ENCODE measurements at regions not wholly inside any gene's neighbourhood (a gene's known extent, or its start where the extent isn't known, plus 50 kb on each side); places are given as distances from the start of the nearest gene placed in this dataset.

DNA sequence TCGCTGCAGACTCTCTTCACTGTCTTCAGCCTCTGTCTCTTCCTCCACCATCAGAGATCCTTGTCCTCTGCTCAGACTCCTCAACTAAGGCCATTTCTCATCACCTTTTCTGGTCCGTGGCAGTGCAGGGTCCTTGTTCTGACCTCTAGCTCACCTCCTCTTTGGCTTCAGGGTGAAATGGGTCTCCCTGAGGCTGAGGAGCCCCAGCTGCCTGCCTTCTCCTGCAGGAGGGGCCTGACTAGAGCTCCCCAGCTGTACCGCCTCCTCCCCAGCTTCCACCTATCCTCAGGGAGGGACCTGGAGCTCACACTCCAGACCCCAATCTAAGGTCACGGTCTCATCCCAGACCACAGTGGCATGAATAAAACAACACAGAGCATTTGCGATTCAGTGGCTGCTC is 203.0 kb downstream of the TRIM29 start:
- no peak for DNase-seq

DNA sequence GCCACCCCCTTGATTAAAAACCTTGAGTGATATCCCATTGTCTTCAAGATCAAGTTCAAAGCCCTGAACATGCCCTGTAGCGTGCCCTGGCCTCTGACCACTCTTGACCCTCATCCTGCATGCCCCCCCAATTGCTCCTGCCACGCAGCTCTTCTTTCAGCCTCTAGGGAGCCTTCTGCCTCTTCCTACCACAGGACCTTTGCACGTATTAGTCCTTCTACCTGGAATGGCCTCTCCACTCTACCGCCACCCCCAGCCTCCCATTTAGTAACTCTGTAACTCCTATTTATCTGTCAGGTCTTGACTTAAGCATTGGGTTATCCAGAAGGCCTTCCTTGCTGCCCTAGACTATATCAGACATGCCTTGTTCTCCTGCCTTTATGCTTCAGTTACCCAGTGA is 203.6 kb downstream of the TRIM29 start:
- no peak for DNase-seq

DNA sequence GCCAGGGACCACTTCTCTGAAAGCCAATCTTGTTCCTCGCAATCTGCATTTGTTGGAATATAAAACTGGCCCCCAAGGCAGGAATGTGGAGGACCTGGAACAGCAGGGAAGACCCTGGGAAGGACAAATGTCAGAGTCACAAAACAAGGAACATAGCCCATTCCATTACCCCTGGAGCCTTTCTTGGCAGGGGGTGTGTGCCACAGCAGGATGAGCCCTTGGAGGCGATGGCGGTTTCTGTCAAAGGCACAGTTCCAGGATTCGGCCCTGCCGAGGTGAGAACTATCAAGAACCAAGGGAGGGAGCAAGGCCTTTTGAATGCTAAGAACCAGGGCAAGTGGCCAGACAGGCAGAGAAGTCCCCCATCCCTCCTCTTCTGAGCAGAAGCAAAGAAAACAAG is 204.3 kb downstream of the TRIM29 start:
- no peak for DNase-seq

DNA sequence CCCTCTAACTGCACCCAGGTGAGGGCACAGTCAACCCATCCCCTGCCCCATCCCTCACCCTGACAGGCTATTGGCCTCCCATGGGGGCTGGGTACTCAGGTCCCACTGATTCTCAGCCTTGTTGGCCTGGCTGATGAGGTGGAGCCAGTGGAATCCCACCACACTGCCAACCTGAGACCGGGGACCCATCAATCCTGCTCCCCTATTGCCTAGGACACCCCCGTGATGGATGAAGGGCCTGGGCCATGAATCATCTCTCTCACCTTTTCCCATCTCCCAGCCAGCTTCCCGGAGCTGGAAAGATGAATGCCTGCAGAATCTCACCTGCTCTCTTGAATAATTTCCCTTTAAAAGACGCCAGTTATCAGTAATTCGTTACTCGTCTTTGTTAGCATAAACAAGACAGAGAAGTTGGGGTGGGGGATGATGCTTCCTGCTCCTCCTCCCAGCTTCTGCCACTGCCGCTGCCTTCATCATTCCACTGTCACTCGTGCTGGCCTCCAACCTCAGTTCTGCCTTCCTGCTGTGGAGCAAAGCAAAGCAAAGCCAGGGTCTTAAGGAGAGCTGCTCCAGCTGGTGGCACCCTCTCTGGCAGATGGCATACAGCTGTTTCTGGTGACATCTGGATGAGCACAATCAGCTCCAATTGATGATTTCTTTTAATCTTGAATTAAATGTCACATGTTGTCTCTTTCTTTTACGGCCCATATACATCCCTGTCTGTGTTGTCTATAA is 204.0 kb upstream of the NECTIN1 start:
- no peak for DNase-seq

DNA sequence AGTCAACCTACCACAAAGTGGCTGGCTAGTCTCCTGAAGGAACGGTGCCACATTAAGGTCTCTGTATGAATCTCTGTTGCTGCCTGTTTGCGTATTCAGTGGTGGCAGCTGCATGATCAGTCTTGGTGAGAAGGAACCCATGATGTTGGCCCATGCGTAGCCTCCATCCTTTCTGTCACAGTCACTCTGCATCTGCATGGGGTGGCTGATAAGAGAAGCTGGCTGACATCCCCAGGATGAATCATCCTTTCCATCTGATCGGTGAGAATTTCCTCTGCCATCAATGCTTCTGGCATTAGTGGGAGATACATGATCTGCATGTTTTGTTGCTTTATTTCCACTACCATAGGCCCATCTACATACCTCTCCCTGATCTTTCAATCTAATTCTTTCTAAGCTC is 199.0 kb upstream of the NECTIN1 start:
- no peak for DNase-seq

DNA sequence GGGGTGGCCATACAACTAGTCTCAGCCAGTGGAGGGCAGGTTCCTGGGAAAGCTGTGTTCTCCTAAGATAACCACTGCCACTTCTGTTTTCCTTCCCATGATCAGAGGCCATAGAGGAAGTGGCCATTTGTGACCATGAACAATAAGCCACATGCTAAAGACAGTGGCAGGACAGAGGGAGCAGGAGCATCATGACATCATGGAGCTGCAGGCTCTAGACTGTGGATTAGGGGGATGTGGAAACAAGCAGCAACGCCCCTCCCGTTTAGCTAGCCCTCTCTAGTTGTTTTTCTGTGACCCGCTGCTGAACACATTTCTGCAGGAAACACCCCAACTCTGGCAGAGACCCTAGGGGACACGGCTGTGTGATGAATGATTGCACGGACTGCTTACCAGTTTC is 195.0 kb upstream of the NECTIN1 start:
- no peak for DNase-seq

DNA sequence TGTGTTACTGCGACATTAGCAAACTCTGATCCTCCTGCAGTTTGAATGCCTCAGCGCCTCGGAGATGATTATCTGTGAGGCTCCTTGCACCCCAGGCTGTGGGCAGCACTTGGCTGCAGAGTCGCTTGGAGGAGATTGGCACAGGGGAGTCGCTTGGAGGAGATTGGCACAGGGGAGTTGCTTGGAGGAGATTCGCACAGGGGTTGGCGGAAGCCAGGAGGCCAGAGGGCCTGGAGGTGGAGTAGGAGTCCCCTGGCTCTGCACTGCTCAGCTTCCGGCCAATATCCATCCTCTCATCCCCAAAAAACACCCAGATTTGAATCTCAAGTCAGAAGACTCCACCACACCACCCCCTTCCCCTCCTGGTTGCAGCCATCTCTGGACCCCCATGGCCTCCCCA is 192.6 kb upstream of the NECTIN1 start:
- DNase-seq, result no peak

DNA sequence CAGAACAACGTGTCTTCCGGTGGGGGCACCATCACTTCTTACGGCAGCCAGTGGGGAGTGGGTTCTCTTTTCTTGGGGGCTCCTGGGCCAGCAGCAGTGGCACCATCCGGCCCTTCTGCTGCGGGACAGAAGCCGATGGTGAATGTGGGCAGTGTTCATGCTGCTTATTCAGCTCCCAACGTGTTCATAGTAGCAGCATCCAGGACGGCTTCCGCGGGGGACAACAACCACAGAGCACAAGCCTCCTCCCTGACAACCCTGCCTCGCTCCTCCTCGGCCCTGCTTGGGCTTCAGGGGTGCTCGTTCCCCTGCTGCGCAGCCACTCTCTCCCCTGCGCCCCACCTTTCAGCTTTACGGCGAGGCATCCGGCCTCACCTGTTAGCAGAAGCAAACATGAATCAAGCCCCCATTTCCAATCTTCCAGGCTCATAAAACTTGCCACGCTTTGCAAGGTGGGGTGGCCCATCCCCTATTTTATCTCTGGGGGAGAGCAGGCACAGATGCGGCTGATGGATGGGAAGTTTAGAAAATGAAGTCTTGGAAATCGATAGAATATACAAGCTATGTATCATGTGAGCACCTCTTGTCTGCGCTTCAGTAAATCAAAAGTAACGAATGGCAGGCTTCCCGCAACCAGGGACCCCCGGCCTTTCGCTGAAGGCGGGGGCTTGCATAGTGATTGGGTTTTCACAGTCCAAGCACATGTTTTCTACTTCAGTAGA is 191.8 kb upstream of the NECTIN1 start:
- no peak for DNase-seq

DNA sequence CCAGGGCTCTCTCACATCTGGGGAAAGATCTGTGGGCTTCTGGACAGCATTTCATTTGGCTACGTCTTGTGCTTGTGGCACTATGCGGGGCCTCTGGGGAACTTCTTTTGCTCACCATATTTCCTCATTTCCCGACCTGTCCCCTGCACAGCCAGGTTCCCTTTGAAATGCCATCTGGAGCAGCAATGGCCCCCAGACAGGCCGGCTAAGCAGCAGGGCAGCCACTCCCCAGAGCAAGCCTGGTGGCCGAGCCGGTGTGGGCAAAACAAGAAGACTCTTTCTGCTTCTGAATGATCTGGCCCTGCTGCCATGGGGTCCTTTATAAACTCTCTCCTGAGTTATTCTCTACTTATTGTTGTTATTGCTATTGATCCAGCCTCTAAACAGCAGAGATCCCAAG is 190.7 kb upstream of the NECTIN1 start:
- no peak for DNase-seq

DNA sequence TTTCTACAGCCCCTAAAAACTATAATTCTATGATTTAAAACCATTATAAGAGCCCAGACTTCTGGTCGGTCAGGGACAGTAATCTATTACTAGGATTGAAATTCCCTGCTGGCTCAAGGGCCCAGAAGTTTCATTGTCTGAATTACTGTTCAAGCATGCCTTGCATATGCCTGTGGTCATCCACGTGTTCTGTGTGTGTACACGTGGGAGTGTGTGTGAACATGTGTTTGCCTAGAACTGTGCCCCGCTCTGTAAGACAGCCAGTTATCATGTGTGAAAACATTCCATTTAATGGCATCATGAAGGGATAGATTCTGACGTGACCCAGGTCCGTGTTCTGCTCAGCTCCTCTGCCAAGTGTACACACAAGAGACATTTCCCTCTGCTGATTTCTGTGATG is 189.3 kb upstream of the NECTIN1 start:
- DNase-seq, result no peak

DNA sequence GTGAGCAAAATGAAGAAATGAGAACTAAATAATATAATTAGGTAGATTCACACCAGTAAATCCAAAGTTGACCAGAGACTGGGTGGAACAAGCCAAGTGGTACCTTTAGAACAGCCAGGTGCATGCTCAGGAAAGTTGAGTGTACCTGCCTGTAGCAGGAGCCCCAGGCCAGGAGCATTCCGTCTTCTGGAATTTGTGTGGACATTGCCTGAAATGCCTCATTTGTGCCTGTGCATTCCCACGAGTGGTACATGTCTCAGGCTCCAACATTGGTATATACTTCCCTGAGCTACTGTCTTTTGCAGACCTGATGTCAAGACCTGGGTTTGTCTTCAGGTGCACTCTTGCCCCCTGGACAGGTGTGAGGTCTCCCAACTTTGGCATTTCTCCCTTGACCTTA is 187.6 kb upstream of the NECTIN1 start:
- no peak for DNase-seq

DNA sequence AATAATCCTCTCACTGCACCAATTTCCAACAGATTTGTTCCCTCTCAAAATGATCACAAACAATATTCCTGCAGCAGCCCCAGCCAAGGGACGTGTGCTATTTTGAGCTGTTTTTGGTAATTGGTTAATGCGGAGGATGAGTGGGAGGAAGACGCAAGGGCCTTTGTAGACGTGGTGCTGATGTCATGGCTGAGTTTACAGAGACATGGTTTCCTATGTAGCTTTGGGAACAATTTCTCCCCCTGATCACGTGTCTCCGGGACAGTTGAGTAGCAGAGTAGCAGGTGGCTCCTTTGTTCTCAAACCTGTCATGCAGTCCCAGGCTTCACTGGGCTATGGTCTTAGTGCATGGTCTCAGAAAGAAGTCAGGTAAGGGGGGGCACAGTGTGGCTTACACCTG is 183.2 kb upstream of the NECTIN1 start:
- DNase-seq, result no peak

DNA sequence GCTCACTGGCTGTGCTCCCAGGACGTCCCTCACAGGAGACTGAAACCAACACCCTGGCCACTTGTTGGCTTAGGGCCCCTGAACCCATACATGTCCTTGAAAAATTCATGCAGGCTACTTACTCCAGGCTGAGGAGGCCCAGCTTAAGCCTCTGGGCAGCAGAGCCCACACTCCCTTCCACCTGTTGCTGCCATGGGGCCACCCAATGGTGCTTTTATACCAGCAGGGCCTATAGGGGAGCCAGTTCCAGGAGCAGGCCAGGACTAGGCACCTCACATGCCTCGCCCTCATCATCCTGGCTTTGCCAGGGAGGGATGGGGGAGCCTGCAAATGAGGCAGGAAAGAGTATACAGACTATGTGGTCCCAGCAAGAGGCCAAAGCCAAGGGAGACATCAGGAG is 181.7 kb upstream of the NECTIN1 start:
- no peak for DNase-seq

DNA sequence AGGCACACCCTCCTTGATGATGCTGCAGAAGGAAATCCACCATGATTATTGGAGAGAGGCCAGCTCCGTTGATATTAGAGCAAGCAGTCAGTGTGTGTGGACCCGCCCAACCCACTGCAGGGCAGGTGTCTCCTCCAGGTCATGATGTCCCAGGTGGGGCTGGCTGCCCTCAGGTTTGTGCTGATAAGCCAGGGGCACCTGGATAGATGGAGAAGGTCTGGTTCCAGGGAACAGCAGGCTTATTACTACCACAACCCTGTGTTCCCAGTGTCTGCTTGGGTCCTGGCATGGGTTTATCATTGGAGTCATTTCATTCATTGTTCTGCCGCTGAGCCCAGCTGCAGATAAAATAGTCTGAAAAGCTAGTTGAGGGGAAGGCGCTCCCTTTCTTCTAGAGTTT is 181.1 kb upstream of the NECTIN1 start:
- DNase-seq, result no peak

DNA sequence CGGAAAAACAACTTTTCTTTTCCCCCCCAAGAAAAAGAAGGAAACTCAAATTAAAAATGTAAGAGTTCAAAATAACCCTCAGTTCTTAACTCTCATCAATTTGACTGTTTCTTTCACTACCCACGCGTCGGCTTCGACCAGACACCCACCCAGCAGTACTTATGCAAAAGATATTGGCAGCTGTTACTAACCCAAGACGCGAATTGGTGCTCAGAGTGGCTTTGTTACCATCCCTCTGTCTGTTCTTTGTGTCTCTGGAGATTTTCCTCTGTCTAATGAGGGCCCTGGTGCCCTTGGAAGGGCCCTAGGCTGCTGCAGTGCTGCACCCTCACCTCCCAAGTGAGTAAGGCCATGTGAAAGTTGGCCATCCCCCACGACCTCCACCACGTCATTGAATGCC is 180.5 kb upstream of the NECTIN1 start:
- no peak for DNase-seq

DNA sequence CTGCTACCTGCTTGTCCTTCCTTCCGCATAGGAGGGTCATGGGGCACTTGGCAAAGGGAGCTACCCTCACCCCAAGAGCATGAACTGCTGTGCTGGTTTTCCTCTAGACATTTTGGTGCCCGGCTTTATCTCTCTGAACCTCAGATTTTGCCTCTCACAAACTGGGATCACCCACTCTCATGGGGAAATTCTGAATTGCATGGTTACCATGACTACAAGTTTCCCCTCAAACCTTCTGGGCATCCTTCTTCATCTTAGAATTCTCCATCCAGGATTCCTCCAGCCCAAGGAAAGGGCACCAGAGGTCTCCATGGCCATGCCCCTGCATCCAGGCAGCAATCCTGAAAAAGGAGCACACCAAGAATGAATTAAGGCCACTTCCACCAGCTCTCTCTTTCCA is 180.1 kb upstream of the NECTIN1 start:
- no peak for DNase-seq

DNA sequence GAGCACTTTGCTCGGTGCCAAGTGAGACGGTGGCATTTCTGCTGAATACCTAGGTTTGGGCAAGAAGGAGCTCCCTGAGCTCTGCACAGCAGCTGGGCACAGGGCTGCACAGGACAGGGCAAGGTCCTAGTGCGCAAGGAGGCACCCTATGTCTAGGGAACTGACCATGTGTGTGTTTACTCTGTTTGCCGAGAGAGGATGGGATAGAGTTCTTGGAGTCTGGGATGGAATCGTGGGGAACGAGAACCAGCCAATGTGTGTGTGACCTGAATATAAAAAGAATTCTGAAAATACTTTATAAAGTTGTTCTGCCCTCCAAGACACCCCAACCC is 179.5 kb upstream of the NECTIN1 start:
- DNase-seq, result no peak

DNA sequence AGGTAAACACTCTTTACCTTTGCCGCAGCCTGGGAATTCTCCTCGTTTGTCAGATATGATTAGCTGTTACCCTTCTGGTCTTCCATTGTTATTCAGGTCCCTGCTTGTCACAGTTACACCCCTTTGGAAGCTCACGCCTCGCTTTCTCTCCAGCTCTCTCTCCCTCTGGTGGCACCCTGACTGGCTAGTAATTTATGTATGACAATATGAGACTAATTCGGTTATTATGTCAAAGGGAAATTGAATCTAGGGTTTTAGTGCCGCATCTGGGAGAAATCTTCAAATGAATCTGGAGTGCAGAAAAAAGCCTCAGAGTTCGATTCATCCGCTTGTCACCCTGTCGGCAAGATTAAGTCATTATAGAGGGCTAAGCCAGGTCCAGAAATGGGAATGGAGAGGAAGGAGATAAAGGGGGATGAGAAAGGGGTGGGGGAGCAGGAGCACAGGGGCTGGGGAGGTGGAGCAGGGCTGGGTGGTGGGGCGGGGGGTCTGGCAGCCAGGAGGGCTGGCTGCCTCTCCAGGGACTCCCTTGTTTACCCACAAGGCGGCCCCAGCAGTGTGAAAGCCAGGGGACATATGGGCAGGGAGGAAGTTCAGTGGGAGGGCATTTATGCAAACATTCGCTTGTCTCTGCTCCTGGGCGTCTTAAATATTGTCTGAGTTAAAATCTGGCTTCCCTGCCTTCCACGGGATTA is 179.0 kb upstream of the NECTIN1 start:
- DNase-seq, result no peak

DNA sequence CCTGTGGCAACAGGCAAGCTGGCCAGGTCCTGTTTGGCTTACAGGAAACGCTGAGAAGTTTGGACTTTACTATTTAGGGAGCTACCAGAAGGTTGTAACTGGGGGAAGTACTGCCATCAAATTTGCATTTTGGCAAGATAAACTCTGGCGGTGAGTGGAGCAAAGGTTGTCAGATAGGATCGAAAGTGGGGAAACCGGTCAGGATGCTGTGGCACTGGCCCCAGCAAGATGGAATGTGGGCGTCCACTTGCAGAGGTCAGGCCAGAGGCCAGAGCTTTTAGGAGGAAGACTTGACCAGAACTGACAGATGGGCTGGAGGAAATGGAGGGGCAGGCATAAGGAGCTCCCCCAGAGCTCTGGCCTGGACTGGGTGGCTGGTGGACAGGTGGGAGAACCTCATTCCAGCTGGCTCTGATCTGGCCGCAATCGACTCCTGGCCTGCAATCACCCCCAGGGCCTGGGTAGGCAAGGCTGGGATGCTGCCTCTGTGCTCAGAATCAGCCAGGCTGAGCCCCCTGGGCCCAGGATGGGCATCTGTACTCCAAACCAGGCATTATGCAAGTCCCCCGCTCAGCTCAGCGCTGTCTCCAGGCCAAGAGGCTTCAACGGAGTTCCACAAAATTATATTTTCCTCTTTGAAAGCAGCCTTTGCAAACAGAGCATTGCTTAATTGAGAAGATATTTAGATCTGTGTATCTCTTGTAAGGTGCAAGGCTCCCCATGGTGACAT is 178.3 kb upstream of the NECTIN1 start:
- DNase-seq, result no peak

DNA sequence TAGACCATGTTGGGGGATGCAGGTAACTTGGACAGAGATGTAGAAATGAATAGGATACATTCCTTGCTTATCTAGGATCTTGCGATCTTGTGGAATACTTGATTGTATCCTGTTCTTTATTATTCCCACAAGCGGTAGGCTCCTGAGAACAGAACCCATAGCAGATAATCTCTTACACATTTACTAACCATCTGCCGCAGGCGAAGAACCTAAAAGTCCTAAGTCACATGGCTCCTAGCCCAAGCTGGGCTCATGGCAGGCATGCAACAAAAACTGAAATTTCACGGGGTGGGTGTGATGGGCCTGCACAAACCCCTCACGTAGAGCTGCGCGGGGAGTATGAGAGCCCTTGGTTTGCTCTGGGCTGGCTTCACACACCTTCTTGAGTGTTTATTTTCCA is 177.4 kb upstream of the NECTIN1 start:
- no peak for DNase-seq

DNA sequence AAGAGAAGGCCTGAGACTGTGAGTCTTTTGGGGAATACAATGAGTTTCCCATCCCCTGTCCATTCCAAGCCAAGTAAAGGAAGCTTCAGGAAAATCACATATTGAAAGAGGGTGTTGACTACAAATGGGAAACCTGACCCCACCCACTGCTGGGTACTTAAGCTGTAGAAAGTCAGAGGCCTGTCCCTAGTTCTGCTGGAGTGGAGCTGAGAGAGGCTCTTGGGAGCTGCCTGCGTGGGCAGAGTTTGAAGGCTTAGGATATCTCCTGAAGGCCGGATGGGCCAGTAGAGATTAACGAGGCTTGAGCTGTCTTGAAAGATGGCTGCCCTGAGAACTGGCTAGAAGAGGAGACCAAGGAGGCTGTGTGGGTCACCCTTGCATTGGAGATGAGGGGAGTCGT is 176.2 kb upstream of the NECTIN1 start:
- no peak for DNase-seq

DNA sequence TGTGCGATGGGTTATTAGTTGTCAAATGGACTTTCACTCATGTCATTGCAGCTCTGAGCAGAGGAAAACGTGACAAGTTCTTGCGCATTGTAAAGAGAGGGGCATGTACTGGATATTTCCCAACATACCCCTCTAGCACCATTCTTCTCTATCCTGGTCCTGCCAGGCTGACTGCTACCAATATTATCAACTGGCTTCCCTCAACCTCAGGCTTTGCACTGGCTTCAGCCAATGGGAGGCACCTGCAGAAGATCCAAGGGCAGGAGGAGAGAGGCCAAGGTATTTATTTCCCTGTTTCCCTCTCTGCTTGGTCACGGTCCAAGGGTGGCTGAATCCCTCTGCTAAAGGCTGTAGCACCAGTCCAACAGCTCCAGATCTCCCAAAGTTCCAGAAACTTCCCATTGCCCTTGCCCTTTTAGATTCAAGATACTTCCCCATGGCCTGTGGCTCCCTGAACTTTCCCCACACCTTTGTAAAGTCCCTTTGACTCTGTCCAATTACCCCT is 175.6 kb upstream of the NECTIN1 start:
- DNase-seq, result no peak

DNA sequence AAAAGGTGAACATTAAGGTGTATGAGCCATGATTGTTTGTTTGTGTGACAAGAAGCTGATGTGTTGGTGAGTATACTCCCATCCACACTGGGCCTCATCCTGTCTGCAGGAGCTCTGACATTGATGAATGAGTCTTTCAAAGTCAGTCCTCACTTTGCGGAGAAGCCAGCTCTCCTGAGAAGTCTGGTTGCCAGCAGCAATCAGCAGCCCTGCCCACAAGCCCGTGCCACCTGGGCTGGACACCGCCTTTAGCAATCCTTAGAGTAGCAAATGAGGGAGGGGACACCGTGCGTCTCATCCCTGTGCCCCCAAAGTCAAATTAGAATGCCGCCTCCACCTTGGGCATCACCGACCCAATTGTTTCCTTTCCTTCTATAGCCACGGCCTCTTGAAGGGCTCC is 174.8 kb upstream of the NECTIN1 start:
- DNase-seq, result no peak

DNA sequence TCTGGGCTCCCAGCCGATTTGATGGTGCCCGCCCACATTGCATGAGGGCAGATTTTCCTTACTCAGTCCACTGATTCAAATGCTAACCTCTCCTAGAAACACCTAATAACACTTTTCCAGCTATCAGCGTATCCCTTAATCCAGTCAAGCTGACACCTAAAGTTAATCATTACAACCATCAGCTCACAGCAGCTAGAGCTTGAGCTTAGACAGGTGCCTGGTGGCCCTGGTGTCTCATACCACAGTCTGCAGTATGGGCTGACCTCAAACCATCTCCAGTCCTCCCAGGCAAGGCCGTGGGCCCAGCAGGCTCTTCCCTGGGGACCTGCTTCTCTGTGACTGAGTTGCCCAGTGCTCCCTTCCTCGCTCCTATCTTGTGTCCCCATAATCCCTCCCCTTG is 174.4 kb upstream of the NECTIN1 start:
- no peak for DNase-seq
